Esophagus squamous epithelium (tissue), 4 donors: ENCODE measurements at regions not wholly inside any gene's neighbourhood (a gene's known extent, or its start where the extent isn't known, plus 50 kb on each side); places are given as distances from the start of the nearest gene placed in this dataset.

Source experiments
- CTCF ChIP-seq, 6 experiments: fragments of 450-650 bp in 4 of 6; fragments of 200-600 bp in 2 of 6; sonication (generic) in 2 of 6; IDR thresholded peaks; one replicate each; pipeline ENCODE4 v1.5.1; 2016 to 2019; ENCODE audit warnings: antibody characterized with exemption in 6 of 6, mild to moderate bottlenecking in 4 of 6, moderate library complexity in 4 of 6
- POLR2A ChIP-seq, 4 donors: fragments of 450-650 bp; IDR thresholded peaks; one replicate each; pipeline ENCODE4 v1.6.1; 2017; ENCODE audit warnings: antibody characterized with exemption in 4 of 4, mild to moderate bottlenecking in 4 of 4, moderate library complexity in 3 of 4

- TF ChIP-seq POLR2A (IDR thresholded peaks at IDR 0.05) = no peak
- no peak for TF ChIP-seq CTCF (IDR thresholded peaks at IDR 0.05)
Observed at GRCh38 chr14:43687921-43688320, 819.2 kb downstream of the FSCB start.
